ENCODE measurements at regions not wholly inside any gene's neighbourhood (a gene's known extent, or its start where the extent isn't known, plus 50 kb on each side); places are given as distances from the start of the nearest gene placed in this dataset.

- TF ChIP-seq CREM (CRISPR knock-in tag; IDR thresholded peaks at IDR 0.05) = no peak
Measured at GRCh38 chr1:221992427-221992826, 250.5 kb upstream of the DUSP10 start (continued).

DNA sequence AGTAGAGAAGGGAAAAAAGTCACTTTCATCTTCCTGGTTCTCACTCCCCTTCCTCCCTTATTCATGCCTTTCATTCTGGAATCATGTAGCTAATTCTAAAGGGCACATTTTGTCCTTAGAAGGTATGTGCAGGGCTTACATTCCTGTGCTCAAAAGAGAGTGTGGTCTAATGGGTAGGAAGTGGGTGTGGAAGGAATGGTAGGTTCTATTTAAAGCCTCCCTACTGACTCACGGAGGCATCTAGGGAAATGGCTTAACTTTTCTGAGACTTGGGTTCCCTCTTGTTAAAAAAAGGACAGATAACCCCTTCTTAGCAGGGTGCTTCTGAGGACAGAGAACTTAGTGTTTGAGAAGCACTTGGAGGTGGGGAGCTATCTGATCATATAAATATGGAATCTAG is 249.3 kb upstream of the DUSP10 start:
- Mint-ChIP-seq H3K4me3 (no peak overlapping the region), H3K27me3 (ENCODE audit: low read depth) (no peaks in the 10 kb centered on the region; the same call in 1 of the 2 replicates), H3K4me1 (peaks cover 9% of the 10 kb centered on the region), H3K9me3 (no peaks in the 10 kb centered on the region; the same call in 1 of the 2 replicates), H3K36me3 (no peaks in the 10 kb centered on the region), H3K27ac (no peak overlapping the region)
- POLR2A ChIA-PET = no interaction called here
- no peak for DNase-seq (ENCODE audit: low spot score)
- CTCF ChIA-PET = interaction anchor here (2.6 kb wide), 1 partner anchor 11 kb away, joined by 8 read pairs; no protein-coding TSS in a partner anchor
- ATAC-seq = no peak
- TF ChIP-seq GTF2I (CRISPR knock-in tag; conservative IDR thresholded peaks at IDR 0.05) (no peak), CTCF (IDR thresholded peaks at IDR 0.05) (no peak), ZNF425 (CRISPR knock-in tag; conservative IDR thresholded peaks at IDR 0.05) (no peak), ZNF219 (CRISPR knock-in tag; IDR thresholded peaks at IDR 0.05; ENCODE audit: borderline replicate concordance) (no peak), ZSCAN18 (CRISPR knock-in tag; IDR thresholded peaks at IDR 0.05) (no peak), RORB (CRISPR knock-in tag; IDR thresholded peaks at IDR 0.05) (no peak), MXD4 (CRISPR knock-in tag; IDR thresholded peaks at IDR 0.05; ENCODE audit: borderline replicate concordance) (no peak), STAT6 (CRISPR knock-in tag; conservative IDR thresholded peaks at IDR 0.05; ENCODE audit: low read depth) (no peak), ZBTB21 (CRISPR knock-in tag; IDR thresholded peaks at IDR 0.05; ENCODE audit: borderline replicate concordance) (no peak), ZNF512 (CRISPR knock-in tag; IDR thresholded peaks at IDR 0.05; ENCODE audit: borderline replicate concordance) (no peak), JUN (CRISPR knock-in tag; IDR thresholded peaks at IDR 0.05) (no peak), ZNF423 (CRISPR knock-in tag; IDR thresholded peaks at IDR 0.05) (no peak)
- TF ChIP-seq, protein P1, sequence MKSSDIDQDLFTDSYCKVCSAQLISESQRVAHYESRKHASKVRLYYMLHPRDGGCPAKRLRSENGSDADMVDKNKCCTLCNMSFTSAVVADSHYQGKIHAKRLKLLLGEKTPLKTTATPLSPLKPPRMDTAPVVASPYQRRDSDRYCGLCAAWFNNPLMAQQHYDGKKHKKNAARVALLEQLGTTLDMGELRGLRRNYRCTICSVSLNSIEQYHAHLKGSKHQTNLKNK (CRISPR knock-in tag; IDR thresholded peaks at IDR 0.05) = no peak
- TF ChIP-seq, protein P2, sequence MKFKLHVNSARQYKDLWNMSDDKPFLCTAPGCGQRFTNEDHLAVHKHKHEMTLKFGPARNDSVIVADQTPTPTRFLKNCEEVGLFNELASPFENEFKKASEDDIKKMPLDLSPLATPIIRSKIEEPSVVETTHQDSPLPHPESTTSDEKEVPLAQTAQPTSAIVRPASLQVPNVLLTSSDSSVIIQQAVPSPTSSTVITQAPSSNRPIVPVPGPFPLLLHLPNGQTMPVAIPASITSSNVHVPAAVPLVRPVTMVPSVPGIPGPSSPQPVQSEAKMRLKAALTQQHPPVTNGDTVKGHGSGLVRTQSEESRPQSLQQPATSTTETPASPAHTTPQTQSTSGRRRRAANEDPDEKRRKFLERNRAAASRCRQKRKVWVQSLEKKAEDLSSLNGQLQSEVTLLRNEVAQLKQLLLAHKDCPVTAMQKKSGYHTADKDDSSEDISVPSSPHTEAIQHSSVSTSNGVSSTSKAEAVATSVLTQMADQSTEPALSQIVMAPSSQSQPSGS (CRISPR knock-in tag; IDR thresholded peaks at IDR 0.05; ENCODE audit: borderline replicate concordance, low read depth) = no peak

All from WTC11 (cell line).